HG03280 (cell line): ENCODE measurements at regions not wholly inside any gene's neighbourhood (a gene's known extent, or its start where the extent isn't known, plus 50 kb on each side); places are given as distances from the start of the nearest gene placed in this dataset.

Source experiments
- ATAC-seq: cut with Tn5 transposase; IDR thresholded peaks from one replicate; pipeline ENCODE4 v1.9.1; 2021; ENCODE audit warnings: mild to moderate bottlenecking, moderate library complexity; ENCODE audit not compliant: unreplicated experiment

GRCh38 chr13:78997902-78998629 lies 339.1 kb upstream of the OBI1 start:
- peak; percentile 54 for ATAC-seq

GRCh38 chr13:78993792-78994191 lies 334.8 kb upstream of the OBI1 start:
- no peak for ATAC-seq

DNA sequence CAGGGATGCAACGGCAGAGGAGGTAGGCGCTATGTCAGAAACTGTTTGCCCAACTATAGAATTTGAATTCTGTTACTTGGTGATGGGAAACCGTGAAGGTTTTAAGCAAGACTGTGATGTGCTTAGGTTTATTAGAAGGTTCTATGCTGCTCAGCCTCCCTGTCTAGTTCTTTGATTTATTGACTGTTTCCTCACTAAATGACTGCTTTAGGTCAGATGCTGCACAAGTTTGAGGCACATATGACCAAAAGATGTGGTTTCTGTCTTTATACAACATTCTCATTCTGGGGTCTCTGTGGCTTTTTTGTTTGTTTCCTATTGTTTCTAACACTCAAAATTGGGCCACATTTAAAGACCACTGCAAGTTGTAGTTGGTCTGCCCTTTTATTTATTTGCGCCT lies 323.0 kb upstream of the OBI1 start:
- ATAC-seq: no peak

- no peak for ATAC-seq
Observed at GRCh38 chr13:78979349-78979748, 320.4 kb upstream of the OBI1 start.

DNA sequence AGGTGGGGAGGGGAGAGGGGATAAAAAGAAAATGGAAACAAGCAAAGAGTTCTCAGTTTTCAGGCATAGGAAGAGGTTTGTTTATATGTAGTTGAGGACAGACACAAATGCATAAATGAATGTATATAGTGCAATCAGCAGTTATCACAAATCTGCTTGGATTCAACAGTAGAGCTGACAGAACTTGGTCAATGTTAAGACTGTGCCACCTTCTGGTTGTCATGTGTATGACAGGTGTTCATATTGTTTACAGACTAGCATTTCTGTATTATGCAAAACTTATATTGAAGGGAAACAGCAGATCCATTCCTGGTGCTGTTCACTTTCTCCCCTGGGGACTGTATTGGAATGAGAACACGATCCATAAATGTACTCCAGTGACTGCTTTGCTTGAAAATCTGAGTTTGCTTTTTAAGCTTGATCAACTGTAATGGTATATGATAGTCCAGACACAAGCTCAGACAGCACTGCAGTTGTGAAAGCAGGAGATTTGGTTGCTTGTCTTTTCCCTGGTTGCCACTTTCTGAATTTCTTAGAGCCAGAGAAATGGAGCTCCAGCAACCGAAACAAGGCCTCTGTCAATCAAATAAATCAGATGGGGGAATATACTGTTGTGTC lies 319.5 kb upstream of the OBI1 start:
- ATAC-seq: peak; percentile 94

DNA sequence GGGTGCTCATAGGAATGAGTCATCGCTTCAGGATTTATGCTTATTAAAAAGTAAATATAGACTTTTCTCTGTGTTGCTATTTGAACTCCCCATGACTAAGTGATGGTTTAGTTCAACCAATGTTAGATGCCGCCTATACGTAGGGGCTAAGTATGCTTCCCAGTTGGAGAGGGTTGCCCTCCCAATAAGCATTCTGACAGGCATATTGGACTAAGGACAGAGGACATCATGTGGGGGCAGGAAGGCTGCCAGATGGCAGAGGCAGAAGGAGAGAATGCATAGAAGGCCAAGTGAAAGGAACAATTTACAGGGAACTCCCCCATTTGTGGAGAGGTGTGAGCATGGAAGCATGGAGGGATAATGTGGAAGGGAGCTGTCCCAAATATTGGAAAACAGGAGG lies 318.4 kb upstream of the OBI1 start:
- no peak for ATAC-seq

- ATAC-seq: no peak
Observed at GRCh38 chr13:78976696-78977095, 317.7 kb upstream of the OBI1 start.

DNA sequence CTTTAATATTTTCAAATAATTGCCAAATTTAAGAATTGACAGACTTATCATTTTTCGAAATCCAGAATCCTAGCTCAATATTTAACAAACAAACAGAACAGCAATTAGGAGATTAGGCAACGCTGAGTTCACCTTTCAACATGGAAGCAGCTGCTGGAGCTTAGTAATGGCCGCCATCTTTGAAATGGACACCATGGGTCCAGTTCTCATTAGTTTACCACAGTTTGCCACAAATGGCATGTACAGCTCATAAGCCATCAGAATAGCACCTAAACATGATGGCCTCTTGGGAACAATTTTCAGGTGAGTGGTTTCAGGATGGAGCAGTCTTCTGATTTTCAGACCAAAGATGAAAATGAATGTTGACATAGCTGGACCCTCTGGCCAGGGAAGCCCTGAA lies 313.6 kb upstream of the OBI1 start:
- no peak for ATAC-seq

DNA sequence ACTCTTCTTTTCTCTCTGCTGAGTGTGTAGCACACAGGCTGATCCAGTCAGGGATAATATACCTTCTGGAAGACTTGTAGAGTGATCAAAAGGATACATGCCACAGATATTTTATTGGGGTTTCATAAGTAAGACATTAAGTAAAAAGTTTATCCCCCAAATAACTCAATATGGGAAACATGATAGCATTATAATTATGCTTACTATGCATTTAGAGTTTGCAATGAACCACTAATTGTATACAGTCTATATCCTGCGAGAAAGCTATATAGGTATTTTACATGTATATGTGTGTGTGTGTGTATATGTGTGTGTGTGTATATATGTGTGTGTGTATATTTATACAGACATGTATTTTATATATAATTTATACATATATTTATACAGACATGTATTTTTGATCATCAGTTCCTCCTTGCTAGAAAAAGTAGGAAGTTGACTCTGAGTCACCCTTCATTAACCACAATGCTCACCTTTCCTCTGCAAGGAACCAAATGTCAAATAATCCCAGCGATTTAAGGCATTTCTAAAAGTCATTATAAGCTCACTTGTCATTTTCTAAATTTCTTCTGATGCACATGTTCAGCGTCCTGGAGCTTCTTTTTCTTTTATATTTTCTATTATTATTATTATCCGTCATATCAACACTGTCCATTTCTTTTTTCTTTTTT lies 312.5 kb upstream of the OBI1 start:
- no peak for ATAC-seq

- ATAC-seq: no peak
Observed at GRCh38 chr13:78960881-78961280, 301.9 kb upstream of the OBI1 start.

GRCh38 chr13:78958006-78958405 lies 299.1 kb upstream of the OBI1 start:
- no peak for ATAC-seq

GRCh38 chr13:78940455-78941130 lies 281.6 kb upstream of the OBI1 start:
- no peak for ATAC-seq

GRCh38 chr13:78934336-78934735 lies 275.4 kb upstream of the OBI1 start:
- ATAC-seq: no peak

DNA sequence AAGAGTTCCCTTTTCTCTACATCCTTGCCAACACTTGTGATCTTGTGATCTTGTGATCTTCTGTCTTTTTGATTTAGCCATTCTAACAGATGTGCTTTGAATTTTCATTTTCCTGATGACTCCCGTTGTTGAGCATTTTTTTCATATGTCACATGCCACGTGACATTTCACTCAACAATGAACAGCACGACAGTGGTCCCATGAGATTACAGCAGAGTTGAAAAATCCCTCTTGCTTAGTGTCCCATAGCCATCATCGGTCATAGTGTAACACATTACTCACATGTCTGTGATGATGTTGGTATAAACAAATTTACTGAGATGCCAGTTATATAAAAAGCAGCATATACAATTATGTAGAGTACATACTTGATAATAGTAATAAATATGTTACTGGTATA lies 256.1 kb upstream of the OBI1 start:
- ATAC-seq: no peak

GRCh38 chr13:78913656-78914055 lies 254.7 kb upstream of the OBI1 start:
- ATAC-seq: no peak

DNA sequence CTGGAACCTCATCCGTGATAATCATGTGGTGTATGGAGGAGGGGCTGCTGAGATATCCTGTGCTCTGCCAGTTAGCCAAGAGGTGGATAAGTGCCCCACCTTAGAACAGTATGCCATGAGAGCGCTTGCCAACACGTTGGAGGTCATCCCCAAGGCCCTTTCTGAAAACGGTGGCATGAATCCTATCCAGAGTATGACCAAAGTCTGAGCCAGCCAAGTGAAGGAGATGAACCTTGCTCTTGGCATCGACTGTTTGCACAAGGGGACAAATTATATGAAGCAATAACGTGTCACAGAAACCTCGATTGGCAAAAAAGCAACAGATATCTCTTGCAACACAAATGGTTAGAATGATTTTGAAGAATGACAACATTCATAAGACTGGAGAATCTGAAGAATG lies 251.2 kb upstream of the OBI1 start:
- ATAC-seq: no peak

- ATAC-seq: no peak
Observed at GRCh38 chr13:78909276-78909675, 250.3 kb upstream of the OBI1 start.

DNA sequence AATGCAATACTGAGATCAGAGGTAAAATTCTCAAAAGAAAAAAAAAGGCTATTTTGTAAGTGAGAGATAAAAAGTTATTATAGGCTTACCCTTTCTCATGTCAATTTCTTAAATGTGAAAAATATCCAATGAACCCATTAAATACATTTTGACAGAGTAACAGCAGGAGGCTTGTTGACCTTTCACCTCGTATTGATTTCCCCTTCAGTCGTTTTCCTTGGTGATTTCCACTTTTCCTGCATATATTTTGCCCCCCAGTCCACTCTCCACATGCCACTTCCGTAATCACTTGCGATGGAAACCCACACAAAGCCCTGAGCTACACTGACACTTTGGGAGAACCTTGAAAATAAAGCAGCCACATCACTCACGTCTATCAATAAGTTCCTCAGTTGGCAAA lies 248.1 kb upstream of the OBI1 start:
- ATAC-seq: no peak

- ATAC-seq: no peak
Observed at GRCh38 chr13:78897200-78897599, 238.2 kb upstream of the OBI1 start.

- ATAC-seq: no peak
Observed at GRCh38 chr13:78884571-78884970, 225.6 kb upstream of the OBI1 start.

- ATAC-seq: no peak
Observed at GRCh38 chr13:78881751-78882150, 222.8 kb upstream of the OBI1 start.

DNA sequence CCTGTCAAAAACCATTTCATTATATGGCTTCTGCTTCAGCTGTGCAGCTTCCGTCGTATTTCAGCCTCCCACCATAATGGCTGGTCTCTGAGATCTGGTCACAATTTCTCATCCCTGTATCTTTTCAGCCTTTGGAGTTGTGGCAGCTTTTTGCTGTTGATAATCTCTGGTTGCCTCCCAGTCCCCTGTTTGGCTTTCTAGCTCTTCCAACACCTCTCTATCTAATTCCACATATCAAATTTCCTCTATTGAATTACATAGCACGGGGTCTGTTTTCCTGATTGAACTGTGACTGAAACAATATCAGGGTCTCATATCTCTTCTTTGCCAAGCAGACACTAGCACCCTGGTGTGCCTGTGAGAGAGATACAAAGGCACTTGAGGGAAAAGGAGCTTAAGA lies 222.1 kb upstream of the OBI1 start:
- ATAC-seq: no peak
